ENCODE measurements at regions not wholly inside any gene's neighbourhood (a gene's known extent, or its start where the extent isn't known, plus 50 kb on each side); places are given as distances from the start of the nearest gene placed in this dataset.

- no peak for ATAC-seq (ENCODE audit: low read depth)
- TF ChIP-seq CTCF (IDR thresholded peaks at IDR 0.05; ENCODE audit: poor library complexity, severe bottlenecking) = no peak
- DNase-seq (ENCODE audit: low spot score) = no peak
- Histone ChIP-seq H3K27me3 (ENCODE audit: insufficient read depth, poor library complexity, severe bottlenecking) (no peaks in the 10 kb centered on the region), H3K4me3 (ENCODE audit: severe bottlenecking) (no peak overlapping the region), H3K27ac (ENCODE audit: poor library complexity, severe bottlenecking) (no peak overlapping the region), H3K9me3 (ENCODE audit: severe bottlenecking) (no peaks in the 10 kb centered on the region), H3K36me3 (ENCODE audit: low read depth) (no peaks in the 10 kb centered on the region), H3K4me1 (ENCODE audit: insufficient read depth, poor library complexity, severe bottlenecking) (peaks cover 16% of the 10 kb centered on the region)
Measured at GRCh38 chr5:112112346-112112745, 306.7 kb downstream of the EPB41L4A start.

GRCh38 chr5:112109331-112110007 is 309.6 kb downstream of the EPB41L4A start:
- Histone ChIP-seq H3K27me3 (ENCODE audit: insufficient read depth, poor library complexity, severe bottlenecking) (no peaks in the 10 kb centered on the region), H3K4me1 (ENCODE audit: insufficient read depth, poor library complexity, severe bottlenecking) (peaks cover 23% of the 10 kb centered on the region), H3K27ac (ENCODE audit: poor library complexity, severe bottlenecking) (peak overlapping the region; percentile 62), H3K4me3 (ENCODE audit: severe bottlenecking) (no peak overlapping the region), H3K9me3 (ENCODE audit: severe bottlenecking) (no peaks in the 10 kb centered on the region), H3K36me3 (ENCODE audit: low read depth) (no peaks in the 10 kb centered on the region)
- ATAC-seq (ENCODE audit: low read depth) (peak; percentile 96), DNase-seq (ENCODE audit: low spot score) (peak; percentile 84)
- no peak for TF ChIP-seq CTCF (IDR thresholded peaks at IDR 0.05; ENCODE audit: poor library complexity, severe bottlenecking)

GRCh38 chr5:112106878-112107277 is 312.2 kb downstream of the EPB41L4A start:
- no peaks in the 10 kb centered on the region for H3K9me3 ChIP-seq (ENCODE audit: severe bottlenecking)
- H3K4me3 ChIP-seq (ENCODE audit: severe bottlenecking) = no peak overlapping the region
- peaks cover 23% of the 10 kb centered on the region for H3K4me1 ChIP-seq (ENCODE audit: insufficient read depth, poor library complexity, severe bottlenecking)
- H3K27me3 ChIP-seq (ENCODE audit: insufficient read depth, poor library complexity, severe bottlenecking) = no peaks in the 10 kb centered on the region
- no peaks in the 10 kb centered on the region for H3K36me3 ChIP-seq (ENCODE audit: low read depth)
- no peak for DNase-seq (ENCODE audit: low spot score)
- TF ChIP-seq CTCF (IDR thresholded peaks at IDR 0.05; ENCODE audit: poor library complexity, severe bottlenecking) = no peak
- no peak for ATAC-seq (ENCODE audit: low read depth)
- no peak overlapping the region for H3K27ac ChIP-seq (ENCODE audit: poor library complexity, severe bottlenecking)

- no peaks in the 10 kb centered on the region for H3K9me3 ChIP-seq (ENCODE audit: severe bottlenecking)
- H3K27me3 ChIP-seq (ENCODE audit: insufficient read depth, poor library complexity, severe bottlenecking) = no peaks in the 10 kb centered on the region
- no peak overlapping the region for H3K4me3 ChIP-seq (ENCODE audit: severe bottlenecking)
- no peaks in the 10 kb centered on the region for H3K36me3 ChIP-seq (ENCODE audit: low read depth)
- DNase-seq (ENCODE audit: low spot score) = no peak
- no peaks in the 10 kb centered on the region for H3K4me1 ChIP-seq (ENCODE audit: insufficient read depth, poor library complexity, severe bottlenecking)
- TF ChIP-seq CTCF (IDR thresholded peaks at IDR 0.05; ENCODE audit: poor library complexity, severe bottlenecking) = no peak
- no peak overlapping the region for H3K27ac ChIP-seq (ENCODE audit: poor library complexity, severe bottlenecking)
- ATAC-seq (ENCODE audit: low read depth) = no peak
Measured at GRCh38 chr5:112097768-112098167, 321.3 kb downstream of the EPB41L4A start.

GRCh38 chr5:112087222-112087621 is 330.2 kb upstream of the NREP start:
- TF ChIP-seq CTCF (IDR thresholded peaks at IDR 0.05; ENCODE audit: poor library complexity, severe bottlenecking) = no peak
- no peaks in the 10 kb centered on the region for H3K27me3 ChIP-seq (ENCODE audit: insufficient read depth, poor library complexity, severe bottlenecking)
- ATAC-seq (ENCODE audit: low read depth) = no peak
- H3K9me3 ChIP-seq (ENCODE audit: severe bottlenecking) = no peaks in the 10 kb centered on the region
- H3K4me3 ChIP-seq (ENCODE audit: severe bottlenecking) = no peak overlapping the region
- no peak overlapping the region for H3K27ac ChIP-seq (ENCODE audit: poor library complexity, severe bottlenecking)
- DNase-seq (ENCODE audit: low spot score) = no peak
- H3K36me3 ChIP-seq (ENCODE audit: low read depth) = no peaks in the 10 kb centered on the region
- H3K4me1 ChIP-seq (ENCODE audit: insufficient read depth, poor library complexity, severe bottlenecking) = no peaks in the 10 kb centered on the region
